Liver (tissue), 3 donors: ENCODE measurements at regions not wholly inside any gene's neighbourhood (a gene's known extent, or its start where the extent isn't known, plus 50 kb on each side); places are given as distances from the start of the nearest gene placed in this dataset.

Experiments
- CTCF ChIP-seq: fragments of 150-350 bp; IDR thresholded peaks from 2 replicates; pipeline ENCODE4 v1.5.1; 2017; ENCODE audit warnings: improper control_type of control experiment, low read depth, low read length; ENCODE audit not compliant: missing input control
- EGR1 ChIP-seq, 2 donors: IDR thresholded peaks; 2 replicates each; pipeline ENCODE4 v1.6.1; 2016 to 2018; ENCODE audit warnings: antibody characterized with exemption in 2 of 2, low read depth in 2 of 2
- RXRA ChIP-seq, 2 donors: IDR thresholded peaks; 2 replicates each; pipeline ENCODE4 v1.6.1; 2017 to 2018; ENCODE audit warnings: antibody characterized with exemption in 2 of 2, mild to moderate bottlenecking in 1 of 2
- SP1 ChIP-seq: IDR thresholded peaks from 2 replicates; pipeline ENCODE4 v1.6.1; 2018; ENCODE audit warnings: antibody characterized with exemption, mild to moderate bottlenecking
- TAF1 ChIP-seq: conservative IDR thresholded peaks from 2 replicates; pipeline ENCODE4 v1.6.1; 2016; ENCODE audit warnings: antibody characterized with exemption, mild to moderate bottlenecking
- YY1 ChIP-seq: IDR thresholded peaks from 2 replicates; pipeline ENCODE4 v1.6.1; 2016; ENCODE audit warnings: antibody characterized with exemption, mild to moderate bottlenecking
- TF ChIP-seq, protein P1 (sequence below): IDR thresholded peaks from 2 replicates; pipeline ENCODE4 v1.6.1; 2016; ENCODE audit warnings: antibody characterized with exemption, mild to moderate bottlenecking
- donor health status: healthy.
- donor health status: healthy.

DNA sequence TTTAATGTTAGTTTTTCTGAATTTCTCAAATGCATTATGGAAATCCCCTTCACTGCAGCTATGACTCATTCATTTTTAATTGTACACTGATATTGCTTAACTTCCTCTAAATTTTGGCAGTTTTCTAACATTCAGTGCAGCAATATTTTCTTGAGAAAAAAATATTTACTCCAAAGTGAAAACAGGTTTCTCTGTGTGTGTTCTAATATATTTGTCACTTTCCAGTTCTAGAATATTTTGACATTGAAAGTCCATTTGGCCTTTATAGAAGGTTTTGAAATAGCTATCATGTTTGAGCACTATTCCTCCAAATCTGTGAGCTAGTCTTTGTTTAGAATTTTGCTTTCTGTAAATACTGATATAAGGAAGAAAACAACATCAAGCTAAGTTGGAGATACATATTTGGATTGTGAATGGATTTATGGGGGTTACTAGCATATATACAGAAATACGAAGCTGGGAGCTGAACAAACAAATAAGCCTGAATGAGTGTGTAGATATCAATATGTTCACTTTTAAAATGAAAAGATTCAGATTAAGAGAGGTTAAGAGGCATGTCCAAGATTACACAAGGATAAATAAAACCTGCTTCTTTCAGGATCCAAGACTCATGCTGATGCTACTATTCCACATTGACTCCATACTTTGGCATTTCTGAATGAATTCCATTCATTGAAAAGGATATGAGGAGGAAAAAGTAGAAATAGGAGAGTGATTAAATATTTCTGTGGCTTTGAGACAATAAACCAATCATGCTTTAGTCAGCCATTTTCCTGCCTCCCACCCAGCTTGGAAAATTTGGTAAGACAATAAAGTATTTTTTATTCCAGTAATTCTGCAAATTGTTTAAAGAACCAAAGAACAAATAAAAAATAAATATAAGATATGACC lies 57.3 kb upstream of the SLIT2 start:
- TF ChIP-seq RXRA (IDR thresholded peaks at IDR 0.05) = no peak
- TF ChIP-seq TAF1 = no peak
- TF ChIP-seq, protein P1, sequence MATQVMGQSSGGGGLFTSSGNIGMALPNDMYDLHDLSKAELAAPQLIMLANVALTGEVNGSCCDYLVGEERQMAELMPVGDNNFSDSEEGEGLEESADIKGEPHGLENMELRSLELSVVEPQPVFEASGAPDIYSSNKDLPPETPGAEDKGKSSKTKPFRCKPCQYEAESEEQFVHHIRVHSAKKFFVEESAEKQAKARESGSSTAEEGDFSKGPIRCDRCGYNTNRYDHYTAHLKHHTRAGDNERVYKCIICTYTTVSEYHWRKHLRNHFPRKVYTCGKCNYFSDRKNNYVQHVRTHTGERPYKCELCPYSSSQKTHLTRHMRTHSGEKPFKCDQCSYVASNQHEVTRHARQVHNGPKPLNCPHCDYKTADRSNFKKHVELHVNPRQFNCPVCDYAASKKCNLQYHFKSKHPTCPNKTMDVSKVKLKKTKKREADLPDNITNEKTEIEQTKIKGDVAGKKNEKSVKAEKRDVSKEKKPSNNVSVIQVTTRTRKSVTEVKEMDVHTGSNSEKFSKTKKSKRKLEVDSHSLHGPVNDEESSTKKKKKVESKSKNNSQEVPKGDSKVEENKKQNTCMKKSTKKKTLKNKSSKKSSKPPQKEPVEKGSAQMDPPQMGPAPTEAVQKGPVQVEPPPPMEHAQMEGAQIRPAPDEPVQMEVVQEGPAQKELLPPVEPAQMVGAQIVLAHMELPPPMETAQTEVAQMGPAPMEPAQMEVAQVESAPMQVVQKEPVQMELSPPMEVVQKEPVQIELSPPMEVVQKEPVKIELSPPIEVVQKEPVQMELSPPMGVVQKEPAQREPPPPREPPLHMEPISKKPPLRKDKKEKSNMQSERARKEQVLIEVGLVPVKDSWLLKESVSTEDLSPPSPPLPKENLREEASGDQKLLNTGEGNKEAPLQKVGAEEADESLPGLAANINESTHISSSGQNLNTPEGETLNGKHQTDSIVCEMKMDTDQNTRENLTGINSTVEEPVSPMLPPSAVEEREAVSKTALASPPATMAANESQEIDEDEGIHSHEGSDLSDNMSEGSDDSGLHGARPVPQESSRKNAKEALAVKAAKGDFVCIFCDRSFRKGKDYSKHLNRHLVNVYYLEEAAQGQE = no peak
- TF ChIP-seq YY1 = no peak
- TF ChIP-seq CTCF = no peak
- TF ChIP-seq EGR1 (IDR thresholded peaks at IDR 0.05; ENCODE audit: low read depth in 2 of 2) = no peak
- TF ChIP-seq SP1 = no peak
